Subcutaneous abdominal adipose tissue (tissue), 5 donors: ENCODE measurements at regions not wholly inside any gene's neighbourhood (a gene's known extent, or its start where the extent isn't known, plus 50 kb on each side); places are given as distances from the start of the nearest gene placed in this dataset.

ENCODE experiments used
- H3K27ac ChIP-seq: one replicate; pipeline ENCODE4 v1.7.0; 2013; ENCODE audit warnings: low read depth, mild to moderate bottlenecking, inconsistent platforms, low read length, moderate library complexity
- H3K27me3 ChIP-seq, 5 donors: one replicate each; pipeline ENCODE4 v1.7.0; 2013; ENCODE audit warnings: low read length in 5 of 5, inconsistent platforms in 1 of 5; ENCODE audit not compliant: control insufficient read depth in 5 of 5, insufficient read depth in 4 of 5
- H3K36me3 ChIP-seq, 5 donors: one replicate each; pipeline ENCODE4 v1.7.0; 2013; ENCODE audit warnings: low read length in 5 of 5; ENCODE audit not compliant: control insufficient read depth in 5 of 5, insufficient read depth in 5 of 5
- H3K4me1 ChIP-seq, 5 donors: one replicate each; pipeline ENCODE4 v1.7.0; 2013; ENCODE audit warnings: low read length in 5 of 5, mild to moderate bottlenecking in 3 of 5, moderate library complexity in 1 of 5; ENCODE audit not compliant: control insufficient read depth in 5 of 5, insufficient read depth in 5 of 5
- H3K4me3 ChIP-seq, 5 donors: one replicate each; pipeline ENCODE4 v1.7.0; 2013; ENCODE audit warnings: low read length in 5 of 5, low read depth in 1 of 5
- H3K9ac ChIP-seq, 5 donors: one replicate each; pipeline ENCODE4 v1.7.0; 2013; ENCODE audit warnings: low read length in 5 of 5, mild to moderate bottlenecking in 4 of 5, moderate library complexity in 3 of 5
- H3K9me3 ChIP-seq, 5 donors: one replicate each; pipeline ENCODE4 v1.7.0; 2013; ENCODE audit warnings: low read length in 5 of 5; ENCODE audit not compliant: control insufficient read depth in 5 of 5
- donor health status: healthy.
- donor health status: healthy.
- donor health status: healthy.
- donor health status: healthy.
- donor health status: healthy.

- no peak overlapping the region for H3K9ac ChIP-seq
- peaks cover 0 to 8% (median 2%) of the 10 kb centered on the region in 5 donors for H3K27me3 ChIP-seq
- no peaks in the 10 kb centered on the region for H3K36me3 ChIP-seq
- no peaks in the 10 kb centered on the region for H3K4me1 ChIP-seq
- peaks cover 0 to 3% (median 0%) of the 10 kb centered on the region in 5 donors for H3K9me3 ChIP-seq
- no peak overlapping the region for H3K27ac ChIP-seq
- no peak overlapping the region for H3K4me3 ChIP-seq
Measured at GRCh38 chr1:116205941-116206679, 94.9 kb downstream of the MAB21L3 start.

- no peak overlapping the region for H3K4me3 ChIP-seq
- H3K27me3 ChIP-seq, result peaks cover 0 to 6% (median 4%) of the 10 kb centered on the region in 5 donors
- H3K36me3 ChIP-seq, result no peaks in the 10 kb centered on the region
- peaks cover 0 to 3% (median 0%) of the 10 kb centered on the region in 5 donors for H3K9me3 ChIP-seq
- H3K27ac ChIP-seq, result no peak overlapping the region
- no peak overlapping the region for H3K9ac ChIP-seq
- H3K4me1 ChIP-seq, result no peaks in the 10 kb centered on the region
Measured at GRCh38 chr1:116207126-116207735, 96.0 kb downstream of the MAB21L3 start.

- Histone ChIP-seq H3K4me3 (no peak overlapping the region), H3K27me3 (peaks cover 0 to 6% (median 2%) of the 10 kb centered on the region in 5 donors), H3K36me3 (no peaks in the 10 kb centered on the region), H3K9me3 (peaks cover 0 to 3% (median 3%) of the 10 kb centered on the region in 5 donors), H3K27ac (no peak overlapping the region), H3K4me1 (no peaks in the 10 kb centered on the region), H3K9ac (no peak overlapping the region)
Measured at GRCh38 chr1:116208136-116208535, 96.9 kb downstream of the MAB21L3 start.

GRCh38 chr1:116211294-116211693 lies 100.1 kb downstream of the MAB21L3 start:
- H3K9ac ChIP-seq, result no peak overlapping the region
- H3K4me3 ChIP-seq, result no peak overlapping the region
- H3K4me1 ChIP-seq, result no peaks in the 10 kb centered on the region
- no peak overlapping the region for H3K27ac ChIP-seq
- H3K36me3 ChIP-seq, result no peaks in the 10 kb centered on the region
- H3K9me3 ChIP-seq, result peaks cover 0 to 6% (median 2%) of the 10 kb centered on the region in 5 donors
- H3K27me3 ChIP-seq, result peaks cover 0 to 6% (median 0%) of the 10 kb centered on the region in 5 donors

- Histone ChIP-seq H3K27ac (no peak overlapping the region), H3K36me3 (no peaks in the 10 kb centered on the region), H3K4me3 (no peak overlapping the region), H3K9ac (no peak overlapping the region), H3K9me3 (no peaks in the 10 kb centered on the region), H3K27me3 (peaks cover 0 to 6% (median 0%) of the 10 kb centered on the region in 5 donors), H3K4me1 (no peaks in the 10 kb centered on the region)
Measured at GRCh38 chr1:116218922-116219321, 107.7 kb downstream of the MAB21L3 start.

- Histone ChIP-seq H3K36me3 (no peaks in the 10 kb centered on the region), H3K27ac (no peak overlapping the region), H3K27me3 (peaks cover 0 to 6% (median 0%) of the 10 kb centered on the region in 5 donors), H3K9ac (no peak overlapping the region), H3K4me3 (no peak overlapping the region), H3K9me3 (no peaks in the 10 kb centered on the region), H3K4me1 (no peaks in the 10 kb centered on the region)
Measured at GRCh38 chr1:116219651-116220434, 108.6 kb downstream of the MAB21L3 start.

- Histone ChIP-seq H3K27ac (no peak overlapping the region), H3K36me3 (no peaks in the 10 kb centered on the region), H3K4me1 (no peaks in the 10 kb centered on the region), H3K9me3 (no peaks in the 10 kb centered on the region), H3K4me3 (no peak overlapping the region), H3K9ac (no peak overlapping the region), H3K27me3 (no peaks in the 10 kb centered on the region)
Measured at GRCh38 chr1:116224111-116224510, 112.9 kb downstream of the MAB21L3 start.

GRCh38 chr1:116224561-116224960 lies 113.4 kb downstream of the MAB21L3 start:
- Histone ChIP-seq H3K9me3 (no peaks in the 10 kb centered on the region), H3K4me1 (no peaks in the 10 kb centered on the region), H3K27ac (no peak overlapping the region), H3K9ac (no peak overlapping the region), H3K27me3 (no peaks in the 10 kb centered on the region), H3K36me3 (no peaks in the 10 kb centered on the region), H3K4me3 (no peak overlapping the region)

GRCh38 chr1:116226017-116226416 lies 114.8 kb downstream of the MAB21L3 start:
- Histone ChIP-seq H3K27me3 (no peaks in the 10 kb centered on the region), H3K9me3 (no peaks in the 10 kb centered on the region), H3K36me3 (no peaks in the 10 kb centered on the region), H3K9ac (no peak overlapping the region), H3K4me1 (no peaks in the 10 kb centered on the region), H3K4me3 (no peak overlapping the region), H3K27ac (no peak overlapping the region)

GRCh38 chr1:116228511-116228910 lies 117.3 kb downstream of the MAB21L3 start:
- no peak overlapping the region for H3K9ac ChIP-seq
- no peaks in the 10 kb centered on the region for H3K36me3 ChIP-seq
- no peaks in the 10 kb centered on the region for H3K9me3 ChIP-seq
- no peak overlapping the region for H3K27ac ChIP-seq
- peaks cover 3 to 20% (median 6%) of the 10 kb centered on the region in 5 donors for H3K4me1 ChIP-seq
- H3K27me3 ChIP-seq, result no peaks in the 10 kb centered on the region
- H3K4me3 ChIP-seq, result no peak overlapping the region
